Transverse colon (tissue), 4 donors: ENCODE measurements at regions not wholly inside any gene's neighbourhood (a gene's known extent, or its start where the extent isn't known, plus 50 kb on each side); places are given as distances from the start of the nearest gene placed in this dataset.

Experiments
- DNase-seq: peaks from one replicate; pipeline ENCODE4 v3.0.0-alpha.2; 2019
- H3K27ac ChIP-seq, 4 donors: fragments of 200-600 bp; sonication (generic); 2 replicates each; pipeline ENCODE4 v1.5.1; 2016 to 2018; ENCODE audit warnings: inconsistent platforms in 4 of 4
- H3K27me3 ChIP-seq: fragments of 200-600 bp; sonication (generic); 2 replicates; pipeline ENCODE4 v1.5.1; 2017; ENCODE audit warnings: inconsistent platforms
- H3K36me3 ChIP-seq, 4 donors: fragments of 200-600 bp; sonication (generic); 2 replicates each; pipeline ENCODE4 v1.5.1; 2017 to 2019; ENCODE audit warnings: inconsistent platforms in 4 of 4
- H3K4me1 ChIP-seq, 4 donors: fragments of 200-600 bp; sonication (generic); 2 replicates each; pipeline ENCODE4 v1.5.1; 2017 to 2020; ENCODE audit warnings: inconsistent platforms in 4 of 4
- H3K4me3 ChIP-seq, 4 donors: fragments of 200-600 bp; sonication (generic); 1 replicate in 1 of 4; 2 replicates in 3 of 4; pipeline versions ENCODE4 v1.5.1 to v1.6.1; 2017 to 2019; ENCODE audit warnings: inconsistent platforms in 4 of 4
- H3K9me3 ChIP-seq, 2 donors: fragments of 200-600 bp; sonication (generic); 2 replicates each; pipeline ENCODE4 v1.5.1; 2017 to 2019; ENCODE audit warnings: inconsistent platforms in 2 of 2
- EP300 ChIP-seq: sonication (generic); formaldehyde crosslinking; IDR thresholded peaks from one replicate; pipeline ENCODE4 v1.6.1; 2017; ENCODE audit warnings: antibody characterized with exemption, low read depth
- POLR2A ChIP-seq: fragments of 450-650 bp; IDR thresholded peaks from one replicate; pipeline ENCODE4 v1.6.1; 2016; ENCODE audit warnings: antibody characterized with exemption, mild to moderate bottlenecking, moderate library complexity
- POLR2AphosphoS5 ChIP-seq, 3 donors: sonication (generic); formaldehyde crosslinking; IDR thresholded peaks; one replicate each; pipeline ENCODE4 v1.6.1; 2016; ENCODE audit warnings: antibody characterized with exemption in 3 of 3
- WGBS, 2 donors: methylation state at CpG; one replicate each; pipeline ENCODE4 v1.1.5; 2018; ENCODE audit warnings: low coverage in 1 of 2; 5-methylcytosine and 5-hydroxymethylcytosine counted together
- in situ Hi-C, 4 donors: fragments of 200-750 bp; cut with MboI; loops; one replicate each; pipeline versions ENCODE4 v1.15.0 to v1.15.1; 2017; ENCODE audit warnings: low sequenced_read_pairs in 3 of 4, low pct_ligation_motif_present in 1 of 4, low pct_unique_long_range_greater_than_20kb in 1 of 4
- intact Hi-C: fragments of 100-400 bp; cut with DNase I; formaldehyde crosslinking; loops from one replicate; pipeline ENCODE4 v1.15.1; 2023; ENCODE audit warnings: low total_unique reads
- TF ChIP-seq, protein P1 (sequence below), 5 experiments: fragments of 200-600 bp in 3 of 5; fragments of 450-650 bp in 2 of 5; sonication (generic) in 3 of 5; IDR thresholded peaks; 1 replicate in 2 of 5; 2 replicates in 3 of 5; pipeline ENCODE4 v1.5.1; 2016 to 2017; ENCODE audit warnings: antibody characterized with exemption in 5 of 5, inconsistent platforms in 3 of 5, mild to moderate bottlenecking in 2 of 5, moderate library complexity in 1 of 5

- WGBS, 2 donors, result 71 to 87% methylated on average over 2 of the region's 2 CpGs
- in situ Hi-C loops, result no loop called here
- no peaks in the 10 kb centered on the region for H3K27me3 ChIP-seq
- H3K4me3 ChIP-seq, result no peak overlapping the region
- no peak for TF ChIP-seq EP300
- TF ChIP-seq, protein P1, sequence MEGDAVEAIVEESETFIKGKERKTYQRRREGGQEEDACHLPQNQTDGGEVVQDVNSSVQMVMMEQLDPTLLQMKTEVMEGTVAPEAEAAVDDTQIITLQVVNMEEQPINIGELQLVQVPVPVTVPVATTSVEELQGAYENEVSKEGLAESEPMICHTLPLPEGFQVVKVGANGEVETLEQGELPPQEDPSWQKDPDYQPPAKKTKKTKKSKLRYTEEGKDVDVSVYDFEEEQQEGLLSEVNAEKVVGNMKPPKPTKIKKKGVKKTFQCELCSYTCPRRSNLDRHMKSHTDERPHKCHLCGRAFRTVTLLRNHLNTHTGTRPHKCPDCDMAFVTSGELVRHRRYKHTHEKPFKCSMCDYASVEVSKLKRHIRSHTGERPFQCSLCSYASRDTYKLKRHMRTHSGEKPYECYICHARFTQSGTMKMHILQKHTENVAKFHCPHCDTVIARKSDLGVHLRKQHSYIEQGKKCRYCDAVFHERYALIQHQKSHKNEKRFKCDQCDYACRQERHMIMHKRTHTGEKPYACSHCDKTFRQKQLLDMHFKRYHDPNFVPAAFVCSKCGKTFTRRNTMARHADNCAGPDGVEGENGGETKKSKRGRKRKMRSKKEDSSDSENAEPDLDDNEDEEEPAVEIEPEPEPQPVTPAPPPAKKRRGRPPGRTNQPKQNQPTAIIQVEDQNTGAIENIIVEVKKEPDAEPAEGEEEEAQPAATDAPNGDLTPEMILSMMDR (IDR thresholded peaks at IDR 0.05), result no peak
- no peak for TF ChIP-seq POLR2A
- TF ChIP-seq POLR2AphosphoS5 (IDR thresholded peaks at IDR 0.05), result no peak
- no peaks in the 10 kb centered on the region for H3K9me3 ChIP-seq
- no peaks in the 10 kb centered on the region for H3K4me1 ChIP-seq
- intact Hi-C loops, result no loop called here
- H3K27ac ChIP-seq, result no peak overlapping the region
- DNase-seq, result no peak
- no peaks in the 10 kb centered on the region for H3K36me3 ChIP-seq
Observed at GRCh38 chr6:11902527-11902926, 109.6 kb upstream of the HIVEP1 start.

DNA sequence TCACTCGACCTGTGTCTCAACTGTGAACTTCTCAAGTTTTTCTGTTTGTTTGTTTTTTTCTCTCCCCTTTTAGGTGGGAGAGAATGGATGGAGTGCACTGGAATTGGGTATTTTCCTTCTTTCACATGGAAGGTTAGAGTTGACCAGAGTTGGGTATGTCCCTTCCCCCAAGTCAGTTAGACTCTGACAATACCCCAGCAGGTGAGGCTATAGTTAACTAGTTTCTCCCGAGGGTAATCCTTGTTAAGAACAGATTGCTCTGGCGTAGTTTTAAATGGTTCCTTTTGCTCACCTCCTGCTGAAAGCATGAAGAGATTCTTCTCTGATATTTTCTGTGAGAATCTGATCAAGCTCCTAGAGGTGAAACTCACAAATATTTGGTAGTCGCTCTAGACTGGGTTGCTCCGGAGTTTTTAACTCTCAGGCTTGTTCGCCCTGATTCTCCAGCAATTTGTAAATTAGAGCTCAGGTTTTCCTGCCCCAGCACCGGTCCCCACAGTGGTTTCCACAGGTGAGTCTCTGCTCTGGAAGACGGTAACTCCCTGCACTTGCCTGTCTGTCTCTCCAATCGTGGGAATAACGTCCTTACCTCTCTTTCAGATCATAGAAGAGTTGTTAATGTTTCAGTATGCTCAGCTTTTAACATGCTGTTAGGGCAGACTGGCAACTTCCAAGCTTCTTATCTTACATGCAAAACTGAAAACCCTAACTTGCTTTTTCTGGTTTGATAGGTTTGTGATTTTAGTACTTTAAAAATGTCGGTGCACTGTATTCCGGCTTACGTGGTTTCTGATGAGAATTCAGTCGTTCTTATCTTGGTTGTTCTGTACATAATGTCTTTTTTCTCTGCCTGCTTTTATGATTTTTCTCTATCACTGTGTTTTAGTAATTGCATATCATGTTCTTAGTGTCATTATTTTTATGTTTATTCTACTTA, 111.2 kb upstream of the HIVEP1 start:
- DNase-seq, result no peak
- H3K4me3 ChIP-seq, result no peak overlapping the region
- no peaks in the 10 kb centered on the region for H3K4me1 ChIP-seq
- no peak for TF ChIP-seq EP300
- TF ChIP-seq POLR2AphosphoS5 (IDR thresholded peaks at IDR 0.05), result no peak
- TF ChIP-seq, protein P1 (IDR thresholded peaks at IDR 0.05), result no peak
- no peak for TF ChIP-seq POLR2A
- no peaks in the 10 kb centered on the region for H3K27me3 ChIP-seq
- intact Hi-C loops, result no loop called here
- no peak overlapping the region for H3K27ac ChIP-seq
- no peaks in the 10 kb centered on the region for H3K9me3 ChIP-seq
- in situ Hi-C loops, result no loop called here
- 65 to 78% methylated on average over 5 to 14 of the region's 14 CpGs for WGBS, 2 donors
- H3K36me3 ChIP-seq, result no peaks in the 10 kb centered on the region

DNA sequence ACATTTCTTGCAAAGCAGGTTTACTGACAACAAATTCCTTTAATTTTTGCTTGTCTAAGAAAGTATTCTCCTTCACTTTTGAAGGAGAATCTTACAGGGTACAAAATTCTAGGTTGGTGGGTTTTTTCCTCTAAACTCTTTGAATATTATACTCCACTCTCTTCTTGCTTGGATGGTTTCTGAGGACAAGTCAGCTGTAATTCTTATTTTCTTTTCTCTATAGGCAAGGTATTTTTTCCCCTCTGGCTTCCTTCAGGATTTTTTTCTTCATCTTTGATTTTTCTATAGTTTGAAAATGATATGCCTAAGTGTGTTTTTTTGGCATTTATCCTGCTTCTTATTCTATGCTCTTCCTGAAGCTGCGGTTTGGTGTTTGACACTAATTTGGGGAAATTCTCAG, 112.5 kb upstream of the HIVEP1 start:
- no peak for DNase-seq
- intact Hi-C loops, result no loop called here
- 88 to 100% methylated on average over 1 of the region's 1 CpG for WGBS, 2 donors

GRCh38 chr6:11894212-11894611, 115.6 kb upstream of the ADTRP start:
- H3K27ac ChIP-seq, result no peak overlapping the region
- no peaks in the 10 kb centered on the region for H3K4me1 ChIP-seq
- H3K27me3 ChIP-seq, result no peaks in the 10 kb centered on the region
- 88% methylated on average over 1 of the region's 1 CpG; no CpG with 5 or more reads in 1 of the 2 donors for WGBS, 2 donors
- in situ Hi-C loops, result no loop called here
- intact Hi-C loops, result no loop called here
- no peaks in the 10 kb centered on the region for H3K36me3 ChIP-seq
- TF ChIP-seq POLR2AphosphoS5 (IDR thresholded peaks at IDR 0.05), result no peak
- TF ChIP-seq, protein P1 (IDR thresholded peaks at IDR 0.05), result no peak
- no peak for TF ChIP-seq EP300
- no peak for TF ChIP-seq POLR2A
- no peak overlapping the region for H3K4me3 ChIP-seq
- no peaks in the 10 kb centered on the region for H3K9me3 ChIP-seq
- no peak for DNase-seq

More for the DNA sequence above, 112.5 kb upstream of the HIVEP1 start:
- in situ Hi-C loops, result no loop called here
- no peak overlapping the region for H3K4me3 ChIP-seq
- H3K27me3 ChIP-seq, result no peaks in the 10 kb centered on the region
- no peaks in the 10 kb centered on the region for H3K4me1 ChIP-seq
- H3K9me3 ChIP-seq, result no peaks in the 10 kb centered on the region
- H3K36me3 ChIP-seq, result no peaks in the 10 kb centered on the region
- TF ChIP-seq EP300, result no peak
- TF ChIP-seq POLR2AphosphoS5 (IDR thresholded peaks at IDR 0.05), result no peak
- TF ChIP-seq, protein P1 (IDR thresholded peaks at IDR 0.05), result no peak
- no peak for TF ChIP-seq POLR2A
- H3K27ac ChIP-seq, result no peak overlapping the region
